ENCODE measurements at regions not wholly inside any gene's neighbourhood (a gene's known extent, or its start where the extent isn't known, plus 50 kb on each side); places are given as distances from the start of the nearest gene placed in this dataset.

- no peak for DNase-seq (ENCODE audit: low read depth, low spot score)
- no peak overlapping the region for H3K4me3 ChIP-seq (ENCODE audit: low read length)
These were observed 52.9 kb upstream of the DEFB112 start for GRCh38 chr6:50102676-50103075.

- DNase-seq (ENCODE audit: low read depth, low spot score) = no peak
- no peak overlapping the region for H3K4me3 ChIP-seq (ENCODE audit: low read length)
These were observed 60.9 kb upstream of the DEFB112 start for GRCh38 chr6:50110587-50110986.

DNA sequence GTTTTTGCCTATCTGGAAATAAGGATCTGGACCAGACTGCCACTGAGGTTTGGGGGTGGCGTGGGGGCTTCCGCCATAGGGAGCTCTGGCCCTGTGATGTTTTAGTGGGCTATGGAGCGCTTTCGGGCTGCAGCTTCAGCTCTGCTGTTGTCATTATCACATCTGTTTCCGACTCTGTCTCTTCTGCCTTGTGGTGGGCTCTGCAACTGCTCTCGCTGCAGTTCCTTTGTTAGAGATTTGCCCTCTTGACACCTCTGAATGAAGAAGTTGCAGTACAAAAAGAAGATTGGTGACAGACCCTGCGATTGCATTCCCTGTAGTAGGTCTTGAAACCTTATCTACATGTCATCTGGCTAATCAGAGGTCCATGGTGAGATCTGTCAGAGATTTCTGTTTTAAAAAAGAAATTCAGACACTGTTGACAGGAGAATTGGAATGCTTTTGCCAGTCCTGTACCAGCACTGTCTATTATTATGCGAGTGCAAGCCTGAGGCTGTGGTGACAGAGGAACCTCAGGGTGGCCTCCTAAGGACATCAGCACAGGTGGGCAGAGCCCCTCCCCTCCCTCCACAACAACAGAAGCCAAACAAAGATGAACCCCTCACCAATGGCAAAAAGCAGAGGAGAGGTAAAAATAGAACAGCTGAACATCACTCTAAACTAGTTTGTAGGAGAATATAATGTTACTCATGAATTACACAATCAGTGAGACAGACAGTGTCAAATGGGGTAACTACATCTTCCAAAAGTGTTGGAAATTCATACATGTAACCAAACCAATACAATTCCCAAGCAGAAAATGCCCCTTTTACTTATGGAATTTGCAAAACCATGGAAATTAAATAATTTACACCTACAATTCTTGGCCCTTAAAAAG, 63.5 kb upstream of the DEFB112 start:
- peak; percentile 5 for DNase-seq (ENCODE audit: low read depth, low spot score)
- no peak overlapping the region for H3K4me3 ChIP-seq (ENCODE audit: low read length)

GRCh38 chr6:50116390-50116789, 66.7 kb upstream of the DEFB112 start:
- no peak for DNase-seq (ENCODE audit: low read depth, low spot score)
- no peak overlapping the region for H3K4me3 ChIP-seq (ENCODE audit: low read length)

- H3K4me3 ChIP-seq (ENCODE audit: low read length) = no peak overlapping the region
- no peak for DNase-seq (ENCODE audit: low read depth, low spot score)
These were observed 67.2 kb upstream of the DEFB112 start for GRCh38 chr6:50116797-50117542.

DNA sequence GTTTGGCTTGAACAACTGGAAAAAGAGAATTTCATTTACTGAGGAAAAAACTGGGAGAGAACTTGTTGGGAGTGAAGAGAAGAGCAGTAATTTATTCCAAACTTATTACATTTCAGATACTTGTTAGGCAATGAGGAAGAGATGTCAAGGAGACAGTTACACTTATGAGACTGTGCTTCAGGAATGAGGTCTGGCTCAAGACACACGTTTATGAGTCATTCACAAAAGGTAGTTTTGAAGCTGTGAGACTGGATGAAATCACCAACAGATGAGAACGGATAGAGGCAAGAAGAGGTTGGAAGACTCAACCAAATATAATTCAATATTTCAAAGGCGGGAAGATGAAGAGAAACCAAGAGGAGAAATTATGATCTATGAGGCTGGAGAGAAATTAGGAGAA, 70.6 kb upstream of the DEFB112 start:
- DNase-seq (ENCODE audit: low read depth, low spot score) = no peak
- no peak overlapping the region for H3K4me3 ChIP-seq (ENCODE audit: low read length)

DNA sequence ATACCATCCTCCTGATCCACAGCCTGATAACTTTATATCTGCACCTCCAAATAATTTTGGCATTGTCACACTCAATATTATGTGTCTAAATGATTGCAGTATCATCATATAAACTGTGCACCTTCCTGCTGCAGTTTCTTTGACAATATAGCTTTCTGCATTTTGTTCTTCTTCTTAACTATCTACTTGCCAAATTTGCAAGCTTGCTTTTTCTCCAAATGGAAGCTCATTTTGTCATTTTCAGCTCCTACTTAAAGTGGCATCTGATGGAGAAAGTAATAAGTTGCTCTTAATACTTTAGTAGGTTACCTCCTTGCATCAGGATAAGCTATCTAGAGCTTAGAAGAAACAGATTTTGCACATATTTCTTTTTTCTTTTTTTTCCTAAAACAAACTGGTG, 74.0 kb upstream of the DEFB112 start:
- no peak overlapping the region for H3K4me3 ChIP-seq (ENCODE audit: low read length)
- no peak for DNase-seq (ENCODE audit: low read depth, low spot score)

DNA sequence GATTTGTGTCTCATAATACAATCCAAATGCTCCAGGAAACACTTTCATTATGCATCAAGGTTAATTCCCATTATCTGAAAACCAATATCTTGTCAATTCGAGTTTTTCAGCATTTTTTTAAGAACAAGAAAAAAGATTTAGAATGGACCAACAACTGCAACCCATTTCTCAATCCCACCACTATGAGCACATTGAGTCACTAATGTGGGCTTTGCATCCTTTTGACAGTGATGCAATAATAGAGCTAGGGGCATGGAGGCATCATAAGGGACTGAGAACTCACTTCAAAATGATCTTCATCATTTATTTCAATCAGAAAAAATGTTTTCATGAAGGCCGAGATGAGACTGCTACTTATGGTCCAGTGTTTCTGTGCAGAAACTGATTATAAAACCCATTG, 74.8 kb upstream of the DEFB112 start:
- no peak overlapping the region for H3K4me3 ChIP-seq (ENCODE audit: low read length)
- no peak for DNase-seq (ENCODE audit: low read depth, low spot score)

DNA sequence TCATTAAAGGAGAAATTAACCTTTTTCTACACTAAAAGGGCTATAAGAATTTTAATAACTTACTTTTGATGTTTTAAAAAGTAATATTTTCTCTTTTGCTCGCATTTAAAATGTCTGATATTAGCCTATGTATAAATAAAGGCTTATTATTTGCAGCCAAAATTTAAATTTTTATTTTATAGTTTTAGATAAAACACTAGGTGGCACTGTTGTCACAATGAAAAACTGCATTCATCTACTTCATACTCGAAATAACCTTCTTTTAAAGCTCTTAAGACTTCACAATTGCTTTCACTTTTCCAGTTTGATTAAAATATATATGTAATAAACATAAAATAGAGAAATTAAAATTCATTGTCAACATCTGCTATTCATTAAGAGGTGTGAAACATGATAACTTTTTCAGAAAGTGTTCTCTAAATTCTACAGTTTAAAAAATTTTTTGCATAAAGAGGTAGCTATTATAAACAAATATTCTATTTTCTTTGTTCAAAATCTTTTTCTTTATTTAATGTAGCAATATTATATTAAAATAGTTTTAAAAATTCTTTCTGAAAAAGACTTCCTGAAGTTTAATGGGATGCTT, 78.8 kb upstream of the DEFB112 start:
- H3K4me3 ChIP-seq (ENCODE audit: low read length) = no peak overlapping the region
- peak; percentile 11 for DNase-seq (ENCODE audit: low read depth, low spot score)

DNA sequence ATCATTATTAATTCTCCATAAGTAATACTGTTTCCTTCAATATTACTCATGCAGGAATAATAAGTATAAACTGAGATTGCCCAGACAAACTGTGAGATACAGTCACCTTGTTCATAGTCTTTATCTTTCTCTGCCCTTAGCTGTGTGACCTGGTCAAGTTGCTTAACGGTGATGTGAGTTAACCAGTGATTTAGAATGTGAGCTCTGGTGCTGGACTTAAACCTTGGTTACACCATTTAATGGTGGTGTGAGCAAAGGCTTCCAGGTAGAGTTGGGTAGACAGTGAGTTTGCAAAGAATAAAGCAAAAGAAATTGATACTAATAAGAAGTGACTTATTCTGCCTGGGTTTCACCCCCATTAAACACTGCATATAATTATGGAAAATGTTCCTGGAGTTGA, 86.2 kb upstream of the DEFB112 start:
- no peak overlapping the region for H3K4me3 ChIP-seq (ENCODE audit: low read length)
- DNase-seq (ENCODE audit: low read depth, low spot score) = no peak

DNA sequence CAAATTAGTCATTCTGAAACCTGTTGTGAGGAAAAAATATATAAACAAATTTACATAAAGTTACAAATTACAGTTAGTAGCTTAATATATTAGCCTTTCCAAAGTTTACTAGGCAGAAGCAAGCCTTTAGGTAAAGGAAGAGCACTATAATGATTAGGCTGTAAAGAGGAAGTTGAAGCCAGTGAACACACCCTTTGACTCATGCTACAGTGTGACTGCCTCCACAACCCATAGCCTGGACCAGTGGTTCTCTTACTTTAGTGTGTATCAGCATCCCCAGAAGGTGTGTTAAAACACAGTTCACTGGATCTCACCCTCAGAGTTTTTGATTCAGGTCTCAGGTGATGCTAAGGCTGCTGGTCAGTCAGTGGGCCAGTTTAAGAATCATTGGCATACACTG, 91.4 kb upstream of the DEFB112 start:
- no peak for DNase-seq (ENCODE audit: low read depth, low spot score)
- no peak overlapping the region for H3K4me3 ChIP-seq (ENCODE audit: low read length)

DNA sequence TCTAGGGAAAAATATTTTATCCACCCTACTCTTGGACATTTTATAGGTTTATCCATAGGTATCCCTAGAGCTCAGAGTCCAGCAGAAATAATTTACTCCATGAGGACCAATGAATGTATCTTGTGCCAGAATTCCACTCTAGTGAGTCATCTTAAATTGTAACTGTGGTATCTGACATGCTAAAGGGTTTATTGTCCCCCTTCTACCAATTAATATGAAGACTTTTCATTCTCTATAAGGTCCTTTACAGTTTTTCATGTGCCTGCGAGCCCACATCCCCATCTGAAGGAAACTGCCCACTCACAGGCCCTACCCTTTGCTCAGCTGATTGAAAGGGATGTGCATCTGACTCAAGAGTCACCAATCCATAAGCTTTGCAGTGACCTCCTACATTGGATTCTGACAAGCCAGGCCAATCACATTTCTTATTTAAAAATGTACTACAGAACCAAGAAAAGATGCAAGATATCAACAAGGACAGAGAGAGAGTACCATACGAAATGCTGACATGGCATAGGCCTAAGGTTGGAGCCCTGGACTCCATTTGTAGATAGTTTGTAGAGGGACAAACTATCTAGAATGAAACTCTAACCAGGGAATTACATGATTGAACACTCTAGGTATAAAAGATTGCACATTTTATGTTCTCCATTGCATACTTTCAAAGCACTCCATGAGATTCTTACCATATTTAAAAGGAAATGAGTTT, 93.4 kb upstream of the DEFB112 start:
- DNase-seq (ENCODE audit: low read depth, low spot score) = no peak
- H3K4me3 ChIP-seq (ENCODE audit: low read length) = no peak overlapping the region

DNA sequence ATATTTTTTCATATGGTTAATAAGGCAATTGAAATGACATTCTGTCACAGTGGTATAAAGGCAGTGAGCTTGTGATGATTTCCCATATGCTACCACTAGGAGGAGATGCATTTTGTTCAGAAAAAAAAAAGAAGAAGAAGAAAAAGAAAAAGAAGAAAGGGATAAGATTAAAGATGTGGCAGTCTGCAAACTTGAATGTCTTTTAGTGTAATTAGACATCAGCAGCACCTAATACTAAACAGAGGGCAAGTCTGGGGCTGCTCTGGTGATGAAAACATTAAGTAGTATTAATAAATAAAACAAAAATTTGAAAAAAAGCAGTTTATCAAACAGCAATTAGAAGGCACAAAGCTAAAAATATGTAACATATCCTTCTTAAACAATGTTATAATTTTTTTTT, 95.4 kb upstream of the DEFB112 start:
- DNase-seq (ENCODE audit: low read depth, low spot score) = peak; percentile 6

GRCh38 chr6:50147371-50147770, 97.6 kb upstream of the DEFB112 start:
- no peak for DNase-seq (ENCODE audit: low read depth, low spot score)
- no peak overlapping the region for H3K4me3 ChIP-seq (ENCODE audit: low read length)

More for the DNA sequence above, 95.4 kb upstream of the DEFB112 start:
- H3K4me3 ChIP-seq (ENCODE audit: low read length) = no peak overlapping the region

DNA sequence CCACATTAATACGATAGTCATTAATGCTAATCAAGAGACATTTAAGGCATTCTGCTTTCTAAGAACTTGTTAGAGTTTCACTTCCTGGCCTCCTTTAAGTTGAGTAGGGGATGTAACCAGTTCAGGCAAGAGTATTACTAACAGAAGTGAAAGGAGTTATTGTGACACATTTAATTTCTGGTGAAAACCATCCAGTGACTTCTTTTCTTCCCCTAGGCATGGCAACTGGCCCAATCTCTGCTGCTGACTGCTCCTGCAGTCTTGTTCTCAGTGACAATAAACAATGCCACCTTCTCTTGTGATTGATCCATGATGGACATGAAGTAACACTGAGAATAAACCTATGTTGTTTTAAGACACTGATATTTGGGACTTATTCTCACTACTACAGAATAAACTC, 130.9 kb upstream of the DEFB112 start:
- no peak for DNase-seq (ENCODE audit: low read depth, low spot score)
- no peak overlapping the region for H3K4me3 ChIP-seq (ENCODE audit: low read length)

DNA sequence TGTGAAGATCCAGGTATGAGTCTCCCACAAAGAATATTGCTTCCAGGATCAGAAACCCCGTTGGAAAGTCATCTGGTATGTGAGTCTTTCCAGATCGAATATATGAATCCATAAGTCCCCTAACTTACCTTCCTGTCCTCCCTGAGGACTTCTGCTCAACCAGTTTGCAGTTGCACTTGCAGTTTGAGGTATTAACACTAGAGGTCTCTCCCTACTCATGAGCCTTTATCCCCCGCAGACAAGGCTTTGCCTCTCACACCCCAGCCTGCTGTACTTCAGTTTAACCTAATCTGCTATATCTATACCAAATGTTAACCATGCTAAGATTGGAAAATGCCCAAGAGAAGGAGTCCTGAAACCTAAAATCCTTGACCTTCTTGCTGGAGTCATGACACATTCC, 135.3 kb upstream of the DEFB112 start:
- peak; percentile 12 for DNase-seq (ENCODE audit: low read depth, low spot score)
- H3K4me3 ChIP-seq (ENCODE audit: low read length) = no peak overlapping the region

- H3K4me3 ChIP-seq (ENCODE audit: low read length) = no peak overlapping the region
These were observed 137.7 kb upstream of the DEFB112 start for GRCh38 chr6:50187351-50187921.

DNA sequence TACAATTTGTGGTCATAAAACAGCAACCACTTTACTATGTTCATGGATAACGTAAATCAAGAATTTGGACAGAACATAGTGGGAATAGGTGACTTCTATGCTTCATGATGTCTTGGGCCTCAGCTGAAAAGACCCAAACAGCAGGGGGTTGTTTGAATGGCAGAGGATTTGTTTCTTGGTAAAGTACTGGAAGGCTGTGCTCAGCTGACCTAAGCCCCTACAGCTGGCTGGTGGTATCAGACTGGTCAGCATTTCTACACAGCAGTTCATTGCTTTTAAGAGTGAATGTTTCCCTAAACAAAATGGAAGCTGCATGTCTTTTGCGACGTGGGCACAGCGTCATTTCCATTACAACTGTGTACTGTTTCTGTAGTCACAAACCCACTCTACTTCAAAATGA, 148.5 kb upstream of the DEFB112 start:
- H3K4me3 ChIP-seq (ENCODE audit: low read length) = no peak overlapping the region
- DNase-seq (ENCODE audit: low read depth, low spot score) = no peak

More at GRCh38 chr6:50187351-50187921, 137.7 kb upstream of the DEFB112 start:
- DNase-seq (ENCODE audit: low read depth, low spot score) = no peak

- H3K4me3 ChIP-seq (ENCODE audit: low read length) = no peak overlapping the region
- DNase-seq (ENCODE audit: low read depth, low spot score) = no peak
These were observed 153.0 kb upstream of the DEFB112 start for GRCh38 chr6:50202766-50203165.

Data from Jurkat, Clone E6-1 (cell line).